HG03565 (cell line): ENCODE measurements at regions not wholly inside any gene's neighbourhood (a gene's known extent, or its start where the extent isn't known, plus 50 kb on each side); places are given as distances from the start of the nearest gene placed in this dataset.
"Not testable (repeated sequence)": the region's sequence is repeated elsewhere in the genome, so short reads cannot be mapped to it uniquely, and the experiment has no call there.

Experiments
- ATAC-seq: cut with Tn5 transposase; IDR thresholded peaks from one replicate; pipeline ENCODE4 v1.9.1; 2021; ENCODE audit warnings: mild to moderate bottlenecking, moderate library complexity; ENCODE audit not compliant: unreplicated experiment

GRCh38 chr9:12350775-12351174 lies 342.4 kb upstream of the TYRP1 start:
- no peak for ATAC-seq

GRCh38 chr9:12351293-12352044 lies 341.7 kb upstream of the TYRP1 start:
- no peak for ATAC-seq

GRCh38 chr9:12352045-12352315 lies 341.2 kb upstream of the TYRP1 start:
- no peak for ATAC-seq

GRCh38 chr9:12363439-12363838 lies 329.7 kb upstream of the TYRP1 start:
- ATAC-seq = no peak

GRCh38 chr9:12368569-12368968 lies 324.6 kb upstream of the TYRP1 start:
- ATAC-seq = no peak

- no peak for ATAC-seq
Observed at GRCh38 chr9:12391839-12392509, 301.2 kb upstream of the TYRP1 start.

- ATAC-seq = no peak
Observed at GRCh38 chr9:12394105-12394504, 299.1 kb upstream of the TYRP1 start.

GRCh38 chr9:12403721-12404120 lies 289.5 kb upstream of the TYRP1 start:
- ATAC-seq = no peak

- no peak for ATAC-seq
Observed at GRCh38 chr9:12413986-12414385, 279.2 kb upstream of the TYRP1 start.

- no peak for ATAC-seq
Observed at GRCh38 chr9:12414514-12414913, 278.7 kb upstream of the TYRP1 start.

GRCh38 chr9:12415361-12415760 lies 277.8 kb upstream of the TYRP1 start:
- no peak for ATAC-seq

GRCh38 chr9:12416716-12417115 lies 276.5 kb upstream of the TYRP1 start:
- ATAC-seq = no peak

GRCh38 chr9:12424243-12424642 lies 268.9 kb upstream of the TYRP1 start:
- ATAC-seq = no peak

GRCh38 chr9:12425878-12426864 lies 267.0 kb upstream of the TYRP1 start:
- no peak for ATAC-seq

- no peak for ATAC-seq
Observed at GRCh38 chr9:12439267-12439666, 253.9 kb upstream of the TYRP1 start.

GRCh38 chr9:12441080-12441479 lies 252.1 kb upstream of the TYRP1 start:
- ATAC-seq = not testable (repeated sequence)

- ATAC-seq = no peak
Observed at GRCh38 chr9:12441506-12441905, 251.7 kb upstream of the TYRP1 start.

- ATAC-seq = no peak
Observed at GRCh38 chr9:12448246-12448645, 244.9 kb upstream of the TYRP1 start.

GRCh38 chr9:12457237-12457636 lies 235.9 kb upstream of the TYRP1 start:
- no peak for ATAC-seq

GRCh38 chr9:12461763-12462460 lies 231.3 kb upstream of the TYRP1 start:
- ATAC-seq = no peak

GRCh38 chr9:12462861-12463260 lies 230.3 kb upstream of the TYRP1 start:
- no peak for ATAC-seq
